ENCODE measurements at regions not wholly inside any gene's neighbourhood (a gene's known extent, or its start where the extent isn't known, plus 50 kb on each side); places are given as distances from the start of the nearest gene placed in this dataset.
"Not testable (repeated sequence)": the region's sequence is repeated elsewhere in the genome, so short reads cannot be mapped to it uniquely, and the experiment has no call there.

DNA sequence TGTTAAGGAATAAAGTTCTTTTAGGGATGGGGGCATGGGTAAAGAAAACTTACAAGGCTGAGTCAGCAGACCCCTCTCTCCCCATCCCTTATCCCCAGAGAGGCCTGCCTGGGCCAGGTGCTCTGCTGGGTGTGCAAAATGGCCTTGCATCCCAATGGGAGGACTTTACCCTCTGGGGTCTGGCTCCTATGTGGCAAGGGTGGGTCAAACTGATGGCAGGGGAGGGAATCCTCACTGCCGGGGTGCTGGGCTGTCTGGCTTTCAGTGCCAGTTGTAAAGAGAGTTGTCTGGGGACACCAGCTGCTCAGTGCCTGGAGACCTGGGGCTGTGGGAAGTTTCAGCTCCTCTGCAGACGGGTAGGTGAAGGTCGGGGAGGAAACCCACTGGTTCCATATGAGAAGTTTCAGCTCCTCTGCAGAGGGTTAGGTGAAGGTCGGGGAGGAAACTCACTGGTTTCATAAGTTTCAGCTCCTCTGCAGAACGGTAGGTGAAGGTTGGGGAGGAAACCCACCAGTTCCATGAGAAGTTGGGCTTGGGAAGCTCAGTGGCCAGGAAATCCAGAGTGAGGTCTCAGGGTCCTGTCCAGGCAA lies 127.2 kb upstream of the PODXL start:
- no peak for DNase-seq (ENCODE audit: low read depth, low spot score)

DNA sequence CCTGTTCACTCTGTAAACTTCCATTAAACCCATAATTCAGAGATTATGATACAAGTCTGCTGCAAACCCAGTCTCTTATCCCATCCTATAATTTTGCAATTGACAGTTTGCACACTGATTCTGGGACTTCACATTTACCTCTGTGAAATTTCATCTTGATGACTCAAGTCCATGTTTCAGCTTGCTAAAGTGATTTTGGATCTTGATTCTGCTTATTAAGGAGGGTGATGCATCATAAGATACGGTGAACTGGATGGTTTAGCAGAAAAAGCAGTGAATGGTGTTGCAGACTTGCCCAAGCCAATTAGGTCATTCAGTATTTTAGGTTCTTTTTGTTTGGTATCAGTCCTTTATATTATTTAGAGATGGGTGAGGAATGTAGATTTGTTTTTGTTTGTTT lies 125.5 kb upstream of the PODXL start:
- DNase-seq (ENCODE audit: low read depth, low spot score) = no peak

- DNase-seq (ENCODE audit: low read depth, low spot score) = not testable (repeated sequence)
Observed at GRCh38 chr7:131679071-131679470, 122.6 kb upstream of the PODXL start.

DNA sequence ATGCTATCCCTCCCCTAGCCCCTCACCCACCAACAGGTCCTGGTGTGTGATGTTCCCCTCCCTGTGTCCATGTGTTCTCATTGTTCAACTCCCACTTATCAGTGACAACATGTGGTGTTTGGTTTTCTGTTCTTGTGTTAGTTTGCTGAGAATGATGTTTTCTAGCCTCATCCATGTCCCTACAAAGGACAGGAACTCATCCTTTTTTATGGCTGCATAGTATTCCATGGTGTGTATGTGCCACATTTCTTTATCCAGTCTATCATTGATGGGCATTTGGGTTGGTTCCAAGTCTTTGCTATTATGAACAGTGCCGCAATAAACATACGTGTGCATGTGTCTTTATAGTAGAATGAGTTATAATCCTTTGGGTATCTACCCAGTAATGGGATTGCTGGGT lies 120.4 kb upstream of the PODXL start:
- not testable (repeated sequence) for DNase-seq (ENCODE audit: low read depth, low spot score)

DNA sequence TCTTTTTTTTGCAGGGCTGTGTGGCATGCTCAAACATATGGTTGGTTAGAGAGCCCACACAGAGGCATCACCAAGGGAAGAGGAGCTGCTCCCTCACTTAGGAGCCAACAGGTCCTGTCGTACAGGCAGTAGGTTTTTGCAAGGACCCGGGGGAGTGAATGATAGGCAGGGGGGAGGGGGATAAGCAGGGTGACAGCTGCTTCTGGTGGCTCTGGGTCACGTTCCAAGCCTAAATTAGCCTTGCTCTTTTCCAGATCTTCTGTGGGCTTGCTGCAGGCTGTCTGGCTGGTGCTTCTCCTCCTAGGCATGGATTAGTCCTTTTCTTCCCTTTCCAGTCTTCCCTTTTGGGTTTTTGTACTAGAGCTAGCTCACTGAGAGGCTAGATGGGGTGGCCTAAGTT lies 117.7 kb upstream of the PODXL start:
- no peak for DNase-seq (ENCODE audit: low read depth, low spot score)

GRCh38 chr7:131673576-131673975 lies 117.1 kb upstream of the PODXL start:
- DNase-seq (ENCODE audit: low read depth, low spot score) = no peak

- DNase-seq (ENCODE audit: low read depth, low spot score) = no peak
Observed at GRCh38 chr7:131670406-131670805, 114.0 kb upstream of the PODXL start.

GRCh38 chr7:131667699-131668098 lies 111.3 kb upstream of the PODXL start:
- DNase-seq (ENCODE audit: low read depth, low spot score) = no peak

- DNase-seq (ENCODE audit: low read depth, low spot score) = no peak
Observed at GRCh38 chr7:131665021-131665420, 108.6 kb upstream of the PODXL start.

GRCh38 chr7:131664570-131664969 lies 108.1 kb upstream of the PODXL start:
- no peak for DNase-seq (ENCODE audit: low read depth, low spot score)

DNA sequence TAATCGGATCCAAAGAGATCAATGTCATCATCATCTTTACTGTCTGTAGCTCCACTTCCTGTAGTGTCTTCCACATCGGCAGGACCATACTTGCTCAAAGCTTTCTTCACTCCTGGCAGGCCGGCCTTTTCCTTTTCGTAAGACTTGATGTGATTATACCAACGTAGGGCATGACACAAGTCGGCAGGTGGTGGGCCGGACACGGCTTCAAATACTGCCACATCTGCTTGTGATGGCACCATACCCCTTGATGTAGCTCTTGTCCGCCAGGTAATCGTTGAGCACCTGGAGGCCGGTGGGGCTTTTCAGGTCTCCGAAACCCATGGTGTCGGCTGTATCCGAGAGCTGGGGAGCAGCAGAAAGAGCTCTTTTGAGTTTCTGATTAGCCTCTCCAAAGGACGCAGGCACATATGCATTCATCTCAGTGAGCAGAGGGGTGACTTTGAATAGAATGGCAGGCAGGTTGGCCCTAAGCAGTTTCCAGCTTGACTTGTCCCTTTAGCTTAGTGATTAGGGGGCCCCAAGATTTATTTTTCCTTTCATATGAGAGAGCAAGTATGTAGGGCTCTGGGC lies 106.0 kb upstream of the PODXL start:
- not testable (repeated sequence) for DNase-seq (ENCODE audit: low read depth, low spot score)

- DNase-seq (ENCODE audit: low read depth, low spot score) = no peak
Observed at GRCh38 chr7:131657881-131658280, 101.5 kb upstream of the PODXL start.

GRCh38 chr7:131656980-131657723 lies 100.7 kb upstream of the PODXL start:
- no peak for DNase-seq (ENCODE audit: low read depth, low spot score)

GRCh38 chr7:131655866-131656265 lies 99.4 kb upstream of the PODXL start:
- no peak for DNase-seq (ENCODE audit: low read depth, low spot score)

- DNase-seq (ENCODE audit: low read depth, low spot score) = no peak
Observed at GRCh38 chr7:131655447-131655846, 99.0 kb upstream of the PODXL start.

DNA sequence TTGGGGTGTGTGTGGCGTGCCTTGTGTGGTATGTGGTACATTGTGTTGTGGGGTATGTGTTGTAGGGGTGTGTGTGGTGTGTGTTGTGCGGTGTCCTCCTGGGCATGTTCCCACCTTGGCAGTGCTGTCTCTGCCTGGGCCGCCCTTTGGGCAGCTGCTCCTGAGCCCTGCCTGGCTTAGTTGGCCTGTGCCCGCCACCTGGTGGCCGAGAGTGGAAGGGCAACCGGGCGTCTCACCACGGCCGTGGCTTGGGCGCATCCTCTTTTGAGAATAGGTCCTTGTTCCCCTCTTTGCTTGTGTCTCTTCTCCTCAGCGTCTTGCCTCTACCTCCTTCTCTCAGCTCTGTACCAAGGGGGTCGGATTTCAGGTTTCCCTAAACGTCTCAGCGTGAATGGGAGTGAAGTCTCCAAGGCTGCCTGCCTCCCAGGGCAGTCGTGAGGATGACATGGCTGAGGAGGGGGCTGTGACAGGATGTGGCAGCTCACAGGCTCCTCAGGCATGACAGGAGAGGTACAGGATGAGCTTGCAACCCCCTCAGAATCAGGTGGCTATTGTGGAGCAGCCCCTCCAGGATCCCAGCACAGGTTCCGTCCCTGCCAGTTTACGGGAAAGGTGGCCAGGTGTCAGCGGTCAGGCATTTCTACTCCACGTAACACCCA lies 98.4 kb upstream of the PODXL start:
- DNase-seq (ENCODE audit: low read depth, low spot score) = peak; percentile 41

DNA sequence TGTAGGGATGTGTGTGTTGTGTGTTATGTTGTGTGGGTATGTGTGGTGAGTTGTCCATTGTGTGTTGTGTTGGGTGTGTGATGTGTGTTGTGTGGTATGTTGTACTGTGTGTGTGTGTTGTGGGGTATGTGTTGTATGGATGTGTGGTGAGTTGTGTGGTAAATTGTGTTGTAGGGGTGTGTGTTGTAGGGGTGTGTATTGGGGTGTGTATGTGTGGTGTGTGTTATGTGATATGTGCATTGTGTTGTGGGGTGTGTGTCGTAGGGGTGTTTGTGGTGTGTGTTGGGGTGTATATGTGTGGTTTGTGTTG lies 97.8 kb upstream of the PODXL start:
- no peak for DNase-seq (ENCODE audit: low read depth, low spot score)

DNA sequence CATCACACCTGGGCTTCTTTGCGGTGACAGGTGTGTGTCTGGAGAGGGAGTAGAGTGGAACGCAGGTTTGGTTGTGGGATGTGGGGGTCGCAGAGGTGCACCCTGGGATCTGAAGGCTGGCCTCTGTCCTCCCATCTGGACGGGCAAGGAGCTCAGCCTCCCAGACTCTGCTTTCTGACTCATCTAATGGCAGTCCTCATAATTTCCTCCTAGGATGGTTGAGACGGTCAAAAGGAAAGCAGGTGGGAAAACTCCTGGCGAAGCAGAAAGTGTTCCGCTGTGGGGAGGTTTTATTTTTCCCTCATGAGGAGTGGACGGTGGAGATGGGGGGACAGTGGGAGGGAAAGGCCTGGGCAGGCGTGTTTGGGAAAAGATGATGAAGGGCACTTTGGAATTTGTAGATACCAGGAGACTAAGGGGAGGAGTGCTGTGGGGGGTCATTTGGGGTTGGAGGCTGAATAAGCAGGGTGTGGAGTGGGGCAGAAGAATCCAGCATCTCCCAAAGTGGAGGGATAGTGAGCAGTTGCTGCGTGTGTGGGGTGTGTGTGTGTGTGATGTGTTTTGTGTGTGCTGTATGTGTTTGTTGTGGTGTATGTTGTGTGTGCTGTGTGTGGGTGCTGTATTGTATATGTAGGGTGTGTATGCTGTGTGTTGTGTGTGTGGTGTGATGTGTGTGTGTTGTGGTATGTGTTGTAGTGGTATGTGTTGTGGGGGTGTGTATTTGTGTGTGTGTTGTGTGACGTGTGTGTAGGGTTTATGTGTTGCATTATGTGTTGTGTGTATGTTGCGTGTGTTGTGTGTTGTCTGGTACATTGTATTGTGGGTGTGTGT lies 97.2 kb upstream of the PODXL start:
- DNase-seq (ENCODE audit: low read depth, low spot score) = no peak

GRCh38 chr7:131652934-131653333 lies 96.5 kb upstream of the PODXL start:
- no peak for DNase-seq (ENCODE audit: low read depth, low spot score)

- DNase-seq (ENCODE audit: low read depth, low spot score) = no peak
Observed at GRCh38 chr7:131652194-131652593, 95.8 kb upstream of the PODXL start.

DNA sequence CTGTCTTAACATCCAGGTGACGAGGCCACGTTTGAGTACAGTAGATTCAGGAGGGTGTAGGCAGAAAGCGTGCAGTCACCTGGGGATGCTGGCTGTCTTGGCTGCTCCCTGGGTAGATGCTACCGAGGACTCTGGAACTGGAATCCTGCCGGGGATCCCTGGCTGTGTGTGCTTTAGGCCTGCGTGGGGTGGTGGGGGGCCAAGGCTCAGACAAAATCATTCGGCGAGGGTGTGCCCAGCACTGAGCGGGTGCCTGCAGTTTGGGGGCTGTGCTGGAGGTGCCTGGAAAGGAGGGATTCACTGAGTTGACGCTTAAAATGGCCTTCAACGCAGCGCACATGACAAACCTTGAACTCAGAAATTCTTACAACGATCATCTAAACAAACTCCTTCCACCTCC lies 93.5 kb upstream of the PODXL start:
- DNase-seq (ENCODE audit: low read depth, low spot score) = no peak

Measured in pulmonary artery endothelial cell (primary cell).